SJSA1 (cell line): ENCODE measurements at regions not wholly inside any gene's neighbourhood (a gene's known extent, or its start where the extent isn't known, plus 50 kb on each side); places are given as distances from the start of the nearest gene placed in this dataset.
"Not testable (repeated sequence)": the region's sequence is repeated elsewhere in the genome, so short reads cannot be mapped to it uniquely, and the experiment has no call there.

ENCODE experiments used
- DNase-seq, 2 experiments: peaks; one replicate each; pipeline ENCODE4 v3.0.0-alpha.2; 2015 to 2020; ENCODE audit warnings: low spot score in 2 of 2, low read depth in 1 of 2
- H3K27ac ChIP-seq: fragments of 250-450 bp; sonication (Bioruptor Pico); 2 replicates; pipeline ENCODE4 v1.5.1; 2020; ENCODE audit warnings: mild to moderate bottlenecking, moderate library complexity
- H3K27me3 ChIP-seq: fragments of 250-450 bp; sonication (Bioruptor Pico); replicated peaks from 2 replicates; pipeline ENCODE4 v1.5.1; 2020; ENCODE audit warnings: mild to moderate bottlenecking, moderate library complexity
- H3K36me3 ChIP-seq: fragments of 250-450 bp; sonication (Bioruptor Pico); 2 replicates; pipeline ENCODE4 v1.5.1; 2020; ENCODE audit warnings: mild to moderate bottlenecking
- H3K4me1 ChIP-seq: fragments of 250-450 bp; sonication (Bioruptor Pico); replicated peaks from 2 replicates; pipeline ENCODE4 v1.6.1; 2021; ENCODE audit warnings: mild to moderate bottlenecking
- H3K4me3 ChIP-seq: fragments of 250-450 bp; sonication (Bioruptor Pico); 2 replicates; pipeline ENCODE4 v1.5.1; 2020; ENCODE audit warnings: mild to moderate bottlenecking
- H3K9me3 ChIP-seq: fragments of 250-450 bp; sonication (Bioruptor Pico); replicated peaks from 2 replicates; pipeline ENCODE4 v1.5.1; 2020; ENCODE audit warnings: mild to moderate bottlenecking

DNA sequence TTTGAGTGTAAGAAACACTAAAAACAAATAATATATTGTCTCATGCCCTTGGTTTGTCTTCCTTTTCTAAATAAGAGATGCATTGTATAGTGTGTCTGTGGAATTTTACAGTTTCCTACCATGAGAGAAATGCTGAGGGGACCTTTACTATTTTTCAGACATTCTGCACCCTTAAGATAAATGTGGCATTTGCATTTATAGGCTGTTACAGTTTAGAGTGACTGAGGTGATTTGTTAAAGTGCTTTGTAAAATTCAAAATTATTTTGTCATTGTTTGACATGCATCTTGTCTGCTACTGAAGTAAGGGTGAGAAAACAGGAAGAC lies 78.9 kb upstream of the ZSWIM2 start:
- H3K27me3 ChIP-seq, result peaks cover 4% of the 10 kb centered on the region; the same call in 1 of the 2 replicates
- H3K4me3 ChIP-seq, result no peak overlapping the region
- no peak overlapping the region for H3K27ac ChIP-seq
- H3K4me1 ChIP-seq, result no peaks in the 10 kb centered on the region
- H3K36me3 ChIP-seq, result no peaks in the 10 kb centered on the region
- DNase-seq, result no peak
- H3K9me3 ChIP-seq, result no peaks in the 10 kb centered on the region

- no peaks in the 10 kb centered on the region for H3K4me1 ChIP-seq
- no peaks in the 10 kb centered on the region for H3K9me3 ChIP-seq
- no peaks in the 10 kb centered on the region for H3K36me3 ChIP-seq
- H3K27ac ChIP-seq, result no peak overlapping the region
- no peak overlapping the region for H3K4me3 ChIP-seq
- H3K27me3 ChIP-seq, result peaks cover 4% of the 10 kb centered on the region; the same call in 1 of the 2 replicates
- no peak for DNase-seq
These were observed 78.4 kb upstream of the ZSWIM2 start for GRCh38 chr2:186927185-186927866.

GRCh38 chr2:186925514-186925913 lies 76.5 kb upstream of the ZSWIM2 start:
- Histone ChIP-seq H3K4me1 (no peaks in the 10 kb centered on the region), H3K9me3 (no peaks in the 10 kb centered on the region), H3K27ac (no peak overlapping the region), H3K36me3 (no peaks in the 10 kb centered on the region), H3K27me3 (peaks cover 4% of the 10 kb centered on the region; the same call in 1 of the 2 replicates), H3K4me3 (no peak overlapping the region)
- DNase-seq, result no peak

DNA sequence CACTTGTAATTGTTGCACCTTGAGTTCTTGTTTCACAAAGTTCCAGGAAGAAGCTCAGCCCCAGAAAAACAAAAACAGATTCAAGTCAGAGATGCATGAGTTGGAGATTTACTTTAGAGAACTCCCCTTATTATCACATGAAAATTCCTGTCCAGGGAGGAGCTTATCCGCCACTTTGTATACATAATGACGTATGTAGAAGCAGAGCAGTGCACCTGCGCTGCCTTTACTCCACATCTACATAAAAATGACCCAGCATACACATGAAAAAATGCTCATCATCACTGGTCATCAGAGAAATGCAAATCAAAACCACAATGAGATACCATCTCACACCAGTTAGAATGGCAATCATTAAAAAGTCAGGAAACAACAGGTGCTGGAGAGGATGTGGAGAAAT lies 73.3 kb upstream of the ZSWIM2 start:
- not testable (repeated sequence) for H3K4me3 ChIP-seq, H3K9me3 ChIP-seq, H3K27me3 ChIP-seq, H3K36me3 ChIP-seq, H3K27ac ChIP-seq, DNase-seq, H3K4me1 ChIP-seq

DNA sequence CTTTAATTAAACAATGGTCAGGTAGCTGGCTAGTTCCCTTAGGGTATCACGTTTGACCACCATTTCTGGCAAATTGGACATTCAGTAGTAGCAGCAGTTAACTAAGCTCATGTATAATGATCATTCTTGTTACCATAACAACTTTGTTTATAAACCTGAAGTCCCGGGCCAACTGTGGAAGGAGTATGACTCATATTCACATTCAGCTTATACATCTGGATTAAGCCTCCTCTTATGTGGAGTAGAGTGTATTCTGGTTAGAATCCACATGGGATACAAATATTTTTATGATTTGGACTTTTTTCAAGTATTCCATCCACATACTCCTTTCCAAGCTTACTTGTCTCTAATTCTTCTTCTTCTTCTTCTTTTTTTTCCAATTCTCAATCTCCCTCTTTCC lies 70.3 kb upstream of the ZSWIM2 start:
- Histone ChIP-seq H3K4me3 (no peak overlapping the region), H3K4me1 (no peaks in the 10 kb centered on the region)
- DNase-seq, result peak in 1 of 2 experiments; percentile 11

DNA sequence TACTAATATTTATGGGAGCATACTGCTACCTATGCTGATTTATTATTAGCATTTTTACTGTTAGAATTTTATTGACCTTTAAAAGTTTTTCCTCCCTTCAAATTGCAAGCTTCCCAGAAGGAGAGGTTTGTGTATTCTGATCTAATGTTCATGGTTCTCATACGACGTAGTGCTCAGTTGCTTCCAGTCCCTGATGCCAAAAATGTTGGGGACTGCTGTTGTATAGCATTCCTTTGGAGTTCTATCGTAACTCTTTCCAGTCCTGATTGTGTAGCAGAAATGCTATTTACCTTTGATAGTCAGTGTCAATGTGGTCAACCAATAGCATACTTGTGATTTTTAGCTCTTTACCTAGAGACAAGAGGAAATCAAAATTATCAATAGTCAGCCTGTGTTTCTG lies 69.5 kb upstream of the ZSWIM2 start:
- DNase-seq, result no peak
- Histone ChIP-seq H3K36me3 (no peaks in the 10 kb centered on the region), H3K27me3 (no peaks in the 10 kb centered on the region), H3K4me3 (no peak overlapping the region), H3K9me3 (no peaks in the 10 kb centered on the region), H3K27ac (no peak overlapping the region), H3K4me1 (no peaks in the 10 kb centered on the region)

More for the DNA sequence above, 70.3 kb upstream of the ZSWIM2 start:
- Histone ChIP-seq H3K9me3 (no peaks in the 10 kb centered on the region), H3K36me3 (no peaks in the 10 kb centered on the region), H3K27me3 (no peaks in the 10 kb centered on the region), H3K27ac (no peak overlapping the region)

GRCh38 chr2:186917866-186918265 lies 68.9 kb upstream of the ZSWIM2 start:
- H3K27ac ChIP-seq, result no peak overlapping the region
- no peaks in the 10 kb centered on the region for H3K36me3 ChIP-seq
- no peaks in the 10 kb centered on the region for H3K9me3 ChIP-seq
- no peak overlapping the region for H3K4me3 ChIP-seq
- no peak for DNase-seq
- H3K4me1 ChIP-seq, result no peaks in the 10 kb centered on the region
- no peaks in the 10 kb centered on the region for H3K27me3 ChIP-seq

DNA sequence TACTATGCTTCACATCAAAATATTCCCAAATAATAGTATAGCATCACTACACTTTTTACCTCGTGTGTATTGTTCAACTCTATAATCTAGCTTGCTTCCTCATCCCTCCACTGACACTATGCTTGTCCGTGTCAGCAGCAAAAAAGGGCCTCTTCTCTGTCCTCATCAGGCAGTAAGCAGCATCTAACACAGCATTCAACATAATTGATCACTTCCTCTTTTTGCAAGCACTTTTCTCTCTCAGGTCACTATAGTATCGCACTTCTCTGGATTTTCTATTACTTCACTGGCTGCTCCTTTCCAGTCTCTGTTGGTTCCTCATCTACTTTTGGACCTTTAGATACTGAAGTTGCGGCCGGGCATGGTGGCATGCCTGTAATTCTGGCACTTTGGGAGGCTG lies 64.9 kb upstream of the ZSWIM2 start:
- Histone ChIP-seq H3K36me3 (no peaks in the 10 kb centered on the region), H3K27ac (no peak overlapping the region), H3K27me3 (0 out of 2 replicates have a peak, but pooled peaks cover 4% of the 10 kb centered on the region), H3K4me3 (no peak overlapping the region), H3K9me3 (no peaks in the 10 kb centered on the region), H3K4me1 (no peaks in the 10 kb centered on the region)
- DNase-seq, result no peak

DNA sequence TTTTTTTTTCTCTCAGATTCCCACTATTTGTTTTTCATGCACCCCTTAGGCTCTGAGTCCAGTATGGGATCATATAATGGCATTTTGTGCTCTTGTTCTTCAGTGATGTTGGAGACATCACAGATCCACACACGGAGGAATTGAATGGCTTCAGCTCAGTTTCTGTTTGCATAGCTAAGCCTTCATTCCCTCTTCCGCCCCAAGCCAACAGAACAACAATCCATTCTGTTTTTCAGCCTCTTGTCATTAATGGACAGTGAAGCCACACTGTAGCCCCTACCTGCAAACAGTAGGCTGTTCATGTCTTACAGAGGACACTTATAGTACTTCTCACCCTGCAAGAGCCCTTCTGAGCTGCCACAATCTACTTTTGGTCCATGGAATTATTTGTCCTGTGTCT lies 64.0 kb upstream of the ZSWIM2 start:
- H3K27ac ChIP-seq, result no peak overlapping the region
- DNase-seq, result no peak
- H3K36me3 ChIP-seq, result no peaks in the 10 kb centered on the region
- H3K4me3 ChIP-seq, result no peak overlapping the region
- 0 out of 2 replicates have a peak, but pooled peaks cover 4% of the 10 kb centered on the region for H3K27me3 ChIP-seq
- H3K4me1 ChIP-seq, result no peaks in the 10 kb centered on the region
- H3K9me3 ChIP-seq, result no peaks in the 10 kb centered on the region

DNA sequence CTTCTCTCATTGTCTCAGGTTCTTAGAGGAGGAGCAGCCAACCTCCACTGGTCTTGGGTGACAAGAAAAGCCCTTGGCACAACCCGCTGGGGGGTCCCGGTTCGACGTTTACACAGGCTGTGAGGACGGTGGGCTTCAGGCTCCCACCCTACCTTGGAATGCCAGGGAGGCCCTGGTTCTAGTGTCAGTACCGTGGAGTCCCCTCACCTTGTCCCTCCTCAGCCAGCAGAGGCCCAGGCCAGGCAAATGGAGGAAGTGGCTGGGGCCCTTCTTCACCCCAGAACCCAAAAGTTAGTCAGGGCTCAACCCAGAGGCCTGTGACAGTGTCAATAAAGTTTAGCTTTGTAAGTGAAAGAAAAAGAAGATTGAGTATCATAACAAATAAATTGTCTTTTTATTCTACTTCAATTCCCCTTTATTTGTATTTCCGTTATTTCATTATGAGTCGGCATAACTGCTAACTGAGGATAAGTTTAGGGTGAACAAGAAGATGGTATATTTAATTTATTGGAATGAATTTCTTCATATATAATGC lies 62.6 kb upstream of the ZSWIM2 start:
- DNase-seq, result no peak
- no peaks in the 10 kb centered on the region for H3K4me1 ChIP-seq

DNA sequence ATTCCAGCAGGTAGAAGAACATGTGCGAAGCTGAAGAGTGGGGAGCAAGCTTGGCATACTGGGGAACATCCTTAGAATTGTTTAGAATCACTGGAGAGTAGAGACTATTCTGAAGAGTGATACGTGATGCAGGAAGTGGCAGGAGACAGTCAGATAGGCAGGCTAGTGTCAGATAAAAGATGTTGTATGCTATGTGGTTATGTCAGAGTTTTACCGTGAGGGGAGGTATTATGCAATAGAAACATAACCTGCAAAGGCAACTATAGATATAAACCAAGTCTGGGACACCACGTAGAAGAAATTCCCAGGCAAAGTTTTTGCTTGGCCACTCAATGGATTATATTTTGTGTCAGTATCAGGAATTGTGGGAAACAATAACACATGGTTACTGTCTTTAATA lies 62.0 kb upstream of the ZSWIM2 start:
- Histone ChIP-seq H3K27me3 (0 out of 2 replicates have a peak, but pooled peaks cover 4% of the 10 kb centered on the region), H3K4me3 (no peak overlapping the region), H3K27ac (no peak overlapping the region), H3K9me3 (no peaks in the 10 kb centered on the region), H3K4me1 (no peaks in the 10 kb centered on the region), H3K36me3 (no peaks in the 10 kb centered on the region)
- no peak for DNase-seq

More for the DNA sequence above, 62.6 kb upstream of the ZSWIM2 start:
- Histone ChIP-seq H3K27ac (no peak overlapping the region), H3K4me3 (no peak overlapping the region), H3K9me3 (no peaks in the 10 kb centered on the region), H3K27me3 (0 out of 2 replicates have a peak, but pooled peaks cover 4% of the 10 kb centered on the region), H3K36me3 (no peaks in the 10 kb centered on the region)

- Histone ChIP-seq H3K36me3 (no peaks in the 10 kb centered on the region), H3K27ac (no peak overlapping the region), H3K27me3 (0 out of 2 replicates have a peak, but pooled peaks cover 4% of the 10 kb centered on the region), H3K4me3 (no peak overlapping the region), H3K9me3 (no peaks in the 10 kb centered on the region), H3K4me1 (no peaks in the 10 kb centered on the region)
- no peak for DNase-seq
These were observed 60.1 kb upstream of the ZSWIM2 start for GRCh38 chr2:186909095-186909494.

GRCh38 chr2:186907897-186908296 lies 58.9 kb upstream of the ZSWIM2 start:
- Histone ChIP-seq H3K36me3 (no peaks in the 10 kb centered on the region), H3K27ac (no peak overlapping the region), H3K4me1 (no peaks in the 10 kb centered on the region), H3K27me3 (peaks cover 4% of the 10 kb centered on the region; the same call in 1 of the 2 replicates), H3K9me3 (no peaks in the 10 kb centered on the region), H3K4me3 (no peak overlapping the region)
- DNase-seq, result no peak

DNA sequence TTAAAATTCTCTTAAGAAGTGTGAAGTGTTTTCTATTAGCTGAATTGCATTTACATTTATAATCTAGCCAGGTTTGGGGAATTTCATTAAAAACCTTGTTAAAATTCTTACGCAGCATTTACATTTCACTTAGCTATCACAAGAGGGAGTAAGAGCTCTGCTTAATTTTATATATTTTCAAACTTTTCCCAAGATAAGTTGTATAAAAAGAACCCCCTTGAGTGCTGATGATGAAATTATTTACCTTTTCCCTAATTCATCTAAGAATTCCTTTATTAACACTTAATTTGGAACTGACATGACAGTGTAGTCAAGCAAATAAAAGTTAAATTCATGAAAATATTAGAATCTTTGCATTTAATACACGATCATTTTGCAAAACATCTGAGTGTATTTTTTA lies 54.2 kb upstream of the ZSWIM2 start:
- no peaks in the 10 kb centered on the region for H3K9me3 ChIP-seq
- no peak overlapping the region for H3K27ac ChIP-seq
- H3K36me3 ChIP-seq, result no peaks in the 10 kb centered on the region
- no peaks in the 10 kb centered on the region; the same call in 1 of the 2 replicates for H3K27me3 ChIP-seq
- no peaks in the 10 kb centered on the region for H3K4me1 ChIP-seq
- no peak overlapping the region for H3K4me3 ChIP-seq
- no peak for DNase-seq
